Suprapubic skin (tissue), 4 donors: ENCODE measurements at regions not wholly inside any gene's neighbourhood (a gene's known extent, or its start where the extent isn't known, plus 50 kb on each side); places are given as distances from the start of the nearest gene placed in this dataset.

Experiments used
- DNase-seq, 2 donors: peaks; one replicate each; pipeline ENCODE4 v3.0.0-alpha.2; 2019; ENCODE audit warnings: low spot score in 2 of 2
- H3K27ac ChIP-seq: fragments of 200-600 bp; sonication (generic); one replicate; pipeline ENCODE4 v1.5.1; 2019
- H3K27me3 ChIP-seq: fragments of 200-600 bp; sonication (generic); one replicate; pipeline ENCODE4 v1.5.1; 2019
- H3K36me3 ChIP-seq: fragments of 200-600 bp; sonication (generic); one replicate; pipeline ENCODE4 v1.5.1; 2019
- H3K4me1 ChIP-seq: fragments of 200-600 bp; sonication (generic); one replicate; pipeline ENCODE4 v1.5.1; 2019
- H3K4me3 ChIP-seq: fragments of 200-600 bp; sonication (generic); one replicate; pipeline ENCODE4 v1.5.1; 2019; ENCODE audit warnings: mild to moderate bottlenecking
- H3K9me3 ChIP-seq: fragments of 200-600 bp; sonication (generic); one replicate; pipeline ENCODE4 v1.5.1; 2019
- EP300 ChIP-seq: sonication (generic); formaldehyde crosslinking; IDR thresholded peaks from one replicate; pipeline ENCODE4 v1.6.1; 2017; ENCODE audit warnings: antibody characterized with exemption
- POLR2A ChIP-seq, 2 donors: fragments of 450-650 bp; IDR thresholded peaks; one replicate each; pipeline ENCODE4 v1.6.1; 2017; ENCODE audit warnings: antibody characterized with exemption in 2 of 2, mild to moderate bottlenecking in 2 of 2, moderate library complexity in 2 of 2
- POLR2AphosphoS5 ChIP-seq, 3 donors: sonication (generic); formaldehyde crosslinking; IDR thresholded peaks; one replicate each; pipeline ENCODE4 v1.6.1; 2017; ENCODE audit warnings: antibody characterized with exemption in 3 of 3
- WGBS: methylation state at CpG from one replicate; pipeline ENCODE4 v1.1.5; 2018; 5-methylcytosine and 5-hydroxymethylcytosine counted together
- TF ChIP-seq, protein P1 (sequence below), 2 donors: fragments of 200-600 bp in 1 of 2; fragments of 450-650 bp in 1 of 2; sonication (generic) in 1 of 2; IDR thresholded peaks; one replicate each; pipeline ENCODE4 v1.5.1; 2016 to 2019; ENCODE audit warnings: antibody characterized with exemption in 2 of 2, mild to moderate bottlenecking in 1 of 2, moderate library complexity in 1 of 2

DNA sequence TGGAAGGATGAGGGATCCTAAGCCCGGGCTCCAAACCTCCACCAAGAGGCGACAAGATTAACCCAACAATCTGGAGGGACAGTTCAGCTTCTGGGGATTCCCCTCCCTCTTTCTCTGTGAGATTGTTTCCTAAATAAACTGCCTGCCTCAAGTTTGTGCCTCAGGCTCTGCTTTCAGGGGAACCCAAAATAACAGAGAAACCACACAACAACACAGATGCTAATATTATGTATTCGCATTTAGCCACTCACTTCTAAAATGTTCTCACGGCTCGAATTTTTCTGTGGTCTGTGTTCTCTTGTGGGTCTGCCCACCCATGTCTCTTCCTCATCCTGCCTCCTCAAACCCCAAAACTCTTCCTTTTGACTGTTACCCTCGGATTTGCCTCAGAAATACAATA is 1381.1 kb upstream of the SLC10A2 start:
- whole genome bisulfite sequencing = 61% methylated on average over 6 of the region's 6 CpGs
- no peaks in the 10 kb centered on the region for H3K36me3 ChIP-seq
- TF ChIP-seq POLR2A (IDR thresholded peaks at IDR 0.05) (no peak), POLR2AphosphoS5 (IDR thresholded peaks at IDR 0.05) (no peak), EP300 (no peak)
- TF ChIP-seq, protein P1, sequence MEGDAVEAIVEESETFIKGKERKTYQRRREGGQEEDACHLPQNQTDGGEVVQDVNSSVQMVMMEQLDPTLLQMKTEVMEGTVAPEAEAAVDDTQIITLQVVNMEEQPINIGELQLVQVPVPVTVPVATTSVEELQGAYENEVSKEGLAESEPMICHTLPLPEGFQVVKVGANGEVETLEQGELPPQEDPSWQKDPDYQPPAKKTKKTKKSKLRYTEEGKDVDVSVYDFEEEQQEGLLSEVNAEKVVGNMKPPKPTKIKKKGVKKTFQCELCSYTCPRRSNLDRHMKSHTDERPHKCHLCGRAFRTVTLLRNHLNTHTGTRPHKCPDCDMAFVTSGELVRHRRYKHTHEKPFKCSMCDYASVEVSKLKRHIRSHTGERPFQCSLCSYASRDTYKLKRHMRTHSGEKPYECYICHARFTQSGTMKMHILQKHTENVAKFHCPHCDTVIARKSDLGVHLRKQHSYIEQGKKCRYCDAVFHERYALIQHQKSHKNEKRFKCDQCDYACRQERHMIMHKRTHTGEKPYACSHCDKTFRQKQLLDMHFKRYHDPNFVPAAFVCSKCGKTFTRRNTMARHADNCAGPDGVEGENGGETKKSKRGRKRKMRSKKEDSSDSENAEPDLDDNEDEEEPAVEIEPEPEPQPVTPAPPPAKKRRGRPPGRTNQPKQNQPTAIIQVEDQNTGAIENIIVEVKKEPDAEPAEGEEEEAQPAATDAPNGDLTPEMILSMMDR (IDR thresholded peaks at IDR 0.05) = no peak

DNA sequence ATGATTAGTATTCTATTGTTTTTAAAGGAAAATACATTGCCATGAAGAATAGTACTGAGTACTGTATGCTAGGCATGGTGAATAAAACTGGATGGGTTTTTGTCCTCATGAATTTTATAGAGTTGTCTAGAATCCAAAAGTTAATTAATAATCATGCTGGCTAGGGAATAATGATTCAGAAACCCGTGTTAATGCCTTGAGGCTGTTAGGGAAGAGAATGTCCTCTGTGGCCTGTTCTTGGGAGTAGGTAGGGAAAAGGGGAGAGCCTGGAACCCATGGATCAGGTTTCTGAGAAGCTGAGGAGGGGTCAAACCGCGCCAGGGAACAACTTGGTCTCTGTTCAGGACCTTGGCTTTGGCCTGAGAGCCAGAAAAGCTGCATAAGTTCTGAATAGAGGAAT is 1376.3 kb upstream of the SLC10A2 start:
- no peaks in the 10 kb centered on the region for H3K36me3 ChIP-seq
- no peak overlapping the region for H3K27ac ChIP-seq
- no peaks in the 10 kb centered on the region for H3K27me3 ChIP-seq
- TF ChIP-seq EP300 (no peak), POLR2A (IDR thresholded peaks at IDR 0.05) (no peak), POLR2AphosphoS5 (IDR thresholded peaks at IDR 0.05) (no peak)
- TF ChIP-seq, protein P1 (IDR thresholded peaks at IDR 0.05) = no peak
- WGBS = 64% methylated on average over 3 of the region's 3 CpGs
- H3K4me3 ChIP-seq = no peak overlapping the region
- no peak for DNase-seq
- H3K9me3 ChIP-seq = no peaks in the 10 kb centered on the region
- no peaks in the 10 kb centered on the region for H3K4me1 ChIP-seq

More for the DNA sequence above, 1381.1 kb upstream of the SLC10A2 start:
- H3K4me1 ChIP-seq = no peaks in the 10 kb centered on the region
- DNase-seq = no peak
- no peak overlapping the region for H3K27ac ChIP-seq
- H3K9me3 ChIP-seq = no peaks in the 10 kb centered on the region
- H3K27me3 ChIP-seq = no peaks in the 10 kb centered on the region
- no peak overlapping the region for H3K4me3 ChIP-seq

DNA sequence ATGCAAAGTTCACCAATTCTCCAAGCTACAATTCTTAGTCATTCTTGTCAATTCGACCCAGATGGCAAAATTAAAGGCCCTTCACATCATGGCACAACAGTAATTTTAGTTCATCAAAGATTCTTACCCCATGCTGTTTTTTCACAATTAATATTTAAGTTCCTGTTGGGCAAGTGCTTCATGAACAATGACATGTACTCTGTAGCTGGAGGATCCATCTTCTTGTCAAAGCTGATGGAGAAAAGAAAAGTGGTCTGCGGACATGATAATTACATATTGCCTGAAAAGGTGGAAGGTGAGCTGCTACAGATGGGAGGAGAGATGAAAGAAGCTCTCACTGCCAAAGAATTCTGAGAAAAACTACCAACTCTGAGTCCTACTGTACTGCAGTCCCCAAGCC is 1370.3 kb upstream of the SLC10A2 start:
- Histone ChIP-seq H3K27me3 (no peaks in the 10 kb centered on the region), H3K27ac (no peak overlapping the region), H3K4me3 (no peak overlapping the region), H3K36me3 (no peaks in the 10 kb centered on the region), H3K9me3 (no peaks in the 10 kb centered on the region), H3K4me1 (no peaks in the 10 kb centered on the region)
- WGBS = 74% methylated on average over 2 of the region's 2 CpGs
- no peak for TF ChIP-seq POLR2AphosphoS5 (IDR thresholded peaks at IDR 0.05)
- TF ChIP-seq, protein P1 (IDR thresholded peaks at IDR 0.05) = no peak
- no peak for TF ChIP-seq EP300
- TF ChIP-seq POLR2A (IDR thresholded peaks at IDR 0.05) = no peak
- no peak for DNase-seq

DNA sequence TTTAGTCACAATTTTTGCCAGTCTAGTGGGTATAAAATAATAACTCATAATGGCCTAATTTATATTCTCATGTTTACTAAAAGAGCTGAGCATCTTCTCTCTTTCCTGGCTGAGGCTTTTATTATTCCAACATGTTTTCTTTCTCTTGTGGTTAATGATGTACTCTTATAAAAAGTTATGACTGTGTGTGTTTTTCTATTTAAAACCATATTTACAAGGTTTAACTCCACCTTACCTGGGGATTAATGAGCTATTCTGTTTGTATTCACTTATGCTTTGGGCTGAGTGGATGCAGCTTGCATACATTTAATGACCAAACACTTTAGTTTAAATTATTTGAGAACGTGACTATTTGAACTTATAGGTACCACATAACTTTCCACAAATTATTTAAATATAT is 1365.7 kb upstream of the SLC10A2 start:
- TF ChIP-seq POLR2AphosphoS5 (IDR thresholded peaks at IDR 0.05) = no peak
- H3K9me3 ChIP-seq = no peaks in the 10 kb centered on the region
- no peak for DNase-seq
- no peaks in the 10 kb centered on the region for H3K27me3 ChIP-seq
- WGBS = 95% methylated on average over 1 of the region's 1 CpG
- H3K27ac ChIP-seq = no peak overlapping the region
- no peaks in the 10 kb centered on the region for H3K36me3 ChIP-seq
- H3K4me1 ChIP-seq = no peaks in the 10 kb centered on the region
- no peak overlapping the region for H3K4me3 ChIP-seq

DNA sequence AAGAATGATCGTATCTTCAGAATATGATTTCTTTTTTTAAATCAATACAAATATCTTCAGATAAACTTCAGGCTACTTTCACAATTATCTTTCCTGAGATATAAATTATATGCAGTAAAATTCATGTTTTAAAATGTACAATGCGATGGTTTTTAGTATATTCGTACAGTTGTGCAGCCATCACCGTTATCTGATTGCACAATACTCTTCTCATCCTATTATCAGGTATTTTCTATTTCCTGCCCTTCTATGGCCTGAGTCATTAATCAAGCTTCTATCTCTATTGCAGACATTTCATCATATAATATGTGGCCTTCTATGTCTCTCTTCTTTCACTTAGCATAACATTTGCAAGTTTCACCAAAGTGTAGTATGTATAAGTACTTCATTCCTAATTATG is 1360.2 kb upstream of the SLC10A2 start:
- Histone ChIP-seq H3K9me3 (no peaks in the 10 kb centered on the region), H3K4me1 (no peaks in the 10 kb centered on the region), H3K27ac (no peak overlapping the region), H3K36me3 (no peaks in the 10 kb centered on the region), H3K27me3 (no peaks in the 10 kb centered on the region), H3K4me3 (no peak overlapping the region)
- WGBS = 86% methylated on average over 4 of the region's 4 CpGs
- TF ChIP-seq, protein P1 (IDR thresholded peaks at IDR 0.05) = no peak
- no peak for TF ChIP-seq POLR2A (IDR thresholded peaks at IDR 0.05)
- no peak for DNase-seq

DNA sequence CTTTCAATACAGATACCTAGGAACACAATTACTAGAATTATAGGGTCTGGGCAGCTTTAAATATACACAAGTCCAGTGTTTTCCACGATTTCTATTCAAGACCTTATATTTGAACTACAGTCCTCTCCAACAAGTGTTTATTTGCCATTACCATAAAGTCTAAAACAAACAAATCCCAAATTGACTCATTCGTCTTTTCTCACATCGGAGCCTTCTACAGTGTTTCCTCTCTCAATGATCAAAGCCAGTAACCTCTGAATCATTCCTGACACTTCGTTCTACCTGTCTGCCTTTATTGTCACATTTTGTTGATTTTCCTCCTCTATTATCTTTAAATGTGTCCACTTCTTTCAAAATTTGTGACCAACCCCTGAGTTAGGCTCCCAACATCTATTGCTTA is 1356.5 kb upstream of the SLC10A2 start:
- Histone ChIP-seq H3K9me3 (no peaks in the 10 kb centered on the region), H3K36me3 (no peaks in the 10 kb centered on the region), H3K27ac (no peak overlapping the region), H3K4me1 (no peaks in the 10 kb centered on the region), H3K27me3 (no peaks in the 10 kb centered on the region), H3K4me3 (no peak overlapping the region)
- 83% methylated on average over 4 of the region's 4 CpGs for WGBS
- TF ChIP-seq POLR2AphosphoS5 (IDR thresholded peaks at IDR 0.05) = no peak
- no peak for TF ChIP-seq EP300
- TF ChIP-seq POLR2A (IDR thresholded peaks at IDR 0.05) = no peak
- TF ChIP-seq, protein P1 (IDR thresholded peaks at IDR 0.05) = no peak
- DNase-seq = no peak
